WERI-Rb-1 (cell line): ENCODE measurements at regions not wholly inside any gene's neighbourhood (a gene's known extent, or its start where the extent isn't known, plus 50 kb on each side); places are given as distances from the start of the nearest gene placed in this dataset.
A peak's percentile ranks its signal among the peaks of the same experiment; 100 is the strongest.

Experiments
- DNase-seq: peaks from one replicate; pipeline ENCODE4 v3.0.0-alpha.2; 2020
- H3K27ac ChIP-seq: fragments of 250-450 bp; sonication (Bioruptor Pico); 2 replicates; pipeline ENCODE4 v1.5.1; 2020; ENCODE audit warnings: mild to moderate bottlenecking, moderate library complexity
- H3K27me3 ChIP-seq: fragments of 250-450 bp; sonication (Bioruptor Pico); 2 replicates; pipeline ENCODE4 v1.5.1; 2021; ENCODE audit warnings: mild to moderate bottlenecking, low read depth, moderate library complexity; ENCODE audit not compliant: insufficient read depth, severe bottlenecking
- H3K36me3 ChIP-seq: fragments of 250-450 bp; sonication (Bioruptor Pico); 2 replicates; pipeline ENCODE4 v1.5.1; 2020; ENCODE audit warnings: mild to moderate bottlenecking, moderate library complexity
- H3K4me3 ChIP-seq: 2 replicates; pipeline ENCODE4 v1.5.1; 2011; ENCODE audit warnings: low read depth, mild to moderate bottlenecking, control low read depth, low read length
- H3K9me3 ChIP-seq: fragments of 250-450 bp; sonication (Bioruptor Pico); 2 replicates; pipeline ENCODE4 v1.5.1; 2021; ENCODE audit warnings: mild to moderate bottlenecking, moderate library complexity; ENCODE audit not compliant: severe bottlenecking
- TF ChIP-seq, protein P1 (sequence below): IDR thresholded peaks from 2 replicates; pipeline ENCODE4 v1.5.1; 2011; ENCODE audit warnings: low read depth, mild to moderate bottlenecking, control low read depth, inconsistent platforms, low read length

DNA sequence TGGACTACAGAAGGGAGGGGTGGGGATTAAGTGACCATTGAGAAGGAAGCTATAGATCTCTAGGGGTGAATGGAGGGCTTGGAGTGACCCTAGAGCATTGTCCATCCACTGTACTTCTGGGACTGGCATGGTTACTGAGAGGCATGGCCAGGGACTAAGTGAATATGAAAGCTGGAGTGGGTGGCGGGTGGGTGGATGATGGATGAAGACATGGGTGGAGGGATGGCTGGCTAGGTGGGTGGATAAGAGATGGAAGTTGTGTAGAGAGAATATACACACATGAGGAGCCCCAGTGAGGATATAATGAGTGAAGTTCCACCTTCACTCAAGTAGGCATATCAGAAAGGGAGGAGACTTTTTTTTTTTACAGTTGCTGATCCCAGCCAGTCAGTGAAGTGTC is 65.5 kb upstream of the NRXN3 start:
- TF ChIP-seq, protein P1, sequence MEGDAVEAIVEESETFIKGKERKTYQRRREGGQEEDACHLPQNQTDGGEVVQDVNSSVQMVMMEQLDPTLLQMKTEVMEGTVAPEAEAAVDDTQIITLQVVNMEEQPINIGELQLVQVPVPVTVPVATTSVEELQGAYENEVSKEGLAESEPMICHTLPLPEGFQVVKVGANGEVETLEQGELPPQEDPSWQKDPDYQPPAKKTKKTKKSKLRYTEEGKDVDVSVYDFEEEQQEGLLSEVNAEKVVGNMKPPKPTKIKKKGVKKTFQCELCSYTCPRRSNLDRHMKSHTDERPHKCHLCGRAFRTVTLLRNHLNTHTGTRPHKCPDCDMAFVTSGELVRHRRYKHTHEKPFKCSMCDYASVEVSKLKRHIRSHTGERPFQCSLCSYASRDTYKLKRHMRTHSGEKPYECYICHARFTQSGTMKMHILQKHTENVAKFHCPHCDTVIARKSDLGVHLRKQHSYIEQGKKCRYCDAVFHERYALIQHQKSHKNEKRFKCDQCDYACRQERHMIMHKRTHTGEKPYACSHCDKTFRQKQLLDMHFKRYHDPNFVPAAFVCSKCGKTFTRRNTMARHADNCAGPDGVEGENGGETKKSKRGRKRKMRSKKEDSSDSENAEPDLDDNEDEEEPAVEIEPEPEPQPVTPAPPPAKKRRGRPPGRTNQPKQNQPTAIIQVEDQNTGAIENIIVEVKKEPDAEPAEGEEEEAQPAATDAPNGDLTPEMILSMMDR = no peak
- Histone ChIP-seq H3K9me3 (no peaks in the 10 kb centered on the region), H3K36me3 (no peaks in the 10 kb centered on the region), H3K4me3 (no peak overlapping the region), H3K27me3 (no peaks in the 10 kb centered on the region), H3K27ac (no peak overlapping the region)
- DNase-seq = no peak

DNA sequence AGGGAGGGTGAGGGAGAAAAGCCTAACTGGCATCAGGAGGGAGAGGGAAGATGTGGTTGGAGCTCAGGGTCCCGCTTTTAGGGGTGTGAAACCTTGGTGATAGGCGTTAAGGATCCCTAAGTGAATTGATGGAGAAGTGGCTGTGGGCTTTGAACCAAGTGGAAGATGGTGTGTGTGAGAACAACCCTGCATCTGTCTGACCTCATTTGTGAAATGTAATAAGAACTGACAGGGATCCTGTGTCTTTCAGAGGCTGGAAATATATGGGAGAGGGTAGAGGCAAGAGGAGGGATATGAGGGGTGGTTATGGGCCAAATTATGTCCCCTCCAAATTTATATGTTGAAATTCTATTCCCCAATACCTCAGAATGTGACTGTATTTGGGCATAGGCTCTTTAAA is 63.8 kb upstream of the NRXN3 start:
- no peak for DNase-seq
- H3K9me3 ChIP-seq = no peaks in the 10 kb centered on the region
- H3K4me3 ChIP-seq = no peak overlapping the region
- TF ChIP-seq, protein P1 = no peak
- no peaks in the 10 kb centered on the region for H3K27me3 ChIP-seq
- no peaks in the 10 kb centered on the region for H3K36me3 ChIP-seq
- no peak overlapping the region for H3K27ac ChIP-seq

DNA sequence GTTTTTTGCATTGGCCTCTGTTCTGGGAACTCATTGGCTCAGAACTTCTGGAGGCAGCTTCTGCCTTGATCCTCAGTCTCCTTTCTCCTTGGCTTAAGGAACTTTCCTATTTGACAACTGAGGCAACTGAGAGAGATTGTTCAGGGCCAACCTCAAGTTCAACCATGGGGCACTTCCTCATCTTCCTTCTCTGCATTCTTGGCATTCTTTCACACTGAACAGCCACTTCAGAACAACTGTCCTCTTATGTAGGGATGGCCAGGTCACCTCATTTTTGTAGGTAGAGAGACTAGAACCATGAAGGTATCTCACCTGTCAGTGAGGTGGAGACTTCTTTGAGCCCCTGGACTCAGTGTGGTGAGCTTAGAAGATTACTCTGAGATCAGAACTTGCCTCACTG is 63.0 kb upstream of the NRXN3 start:
- TF ChIP-seq, protein P1 = no peak
- Histone ChIP-seq H3K9me3 (no peaks in the 10 kb centered on the region), H3K4me3 (no peak overlapping the region), H3K36me3 (no peaks in the 10 kb centered on the region), H3K27ac (no peak overlapping the region), H3K27me3 (no peaks in the 10 kb centered on the region)
- peak; percentile 29 for DNase-seq

DNA sequence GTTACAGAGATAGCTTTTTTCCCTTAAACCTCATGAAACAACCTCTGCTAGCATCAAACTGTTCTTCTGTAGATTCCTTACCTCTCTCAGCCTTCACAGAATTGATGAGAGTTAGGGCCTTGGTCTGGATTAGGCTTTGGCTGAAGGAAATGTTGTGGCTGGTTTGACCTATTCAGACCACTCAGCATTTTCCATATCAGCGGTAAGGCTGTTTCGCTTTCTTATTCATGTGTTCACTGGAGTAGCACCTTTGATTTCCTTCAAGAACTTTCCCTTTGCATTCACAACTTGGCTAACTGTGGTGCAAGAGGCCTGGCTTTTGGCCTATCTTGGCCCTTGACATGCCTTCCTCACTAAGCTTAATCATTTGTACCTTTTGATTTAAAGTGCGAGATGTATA is 50.7 kb upstream of the NRXN3 start:
- no peaks in the 10 kb centered on the region for H3K9me3 ChIP-seq
- TF ChIP-seq, protein P1 = no peak
- no peak for DNase-seq
- H3K36me3 ChIP-seq = no peaks in the 10 kb centered on the region
- H3K27me3 ChIP-seq = no peaks in the 10 kb centered on the region
- H3K4me3 ChIP-seq = no peak overlapping the region
- no peak overlapping the region for H3K27ac ChIP-seq
